HCT116 (cell line): ENCODE measurements at regions not wholly inside any gene's neighbourhood (a gene's known extent, or its start where the extent isn't known, plus 50 kb on each side); places are given as distances from the start of the nearest gene placed in this dataset.

ENCODE experiments used
- ATAC-seq: fragments of 200-7000 bp; cut with Tn5 transposase; 2 replicates; pipeline ENCODE4 v1.9.1; 2020; ENCODE audit warnings: mild to moderate bottlenecking, moderate library complexity
- BruUV-seq: library from RNA; stranded (reverse); fragments of 400-500 nt; replicated peaks from 2 replicates; lab custom pipeline; 2021; lab: Mats Ljungman, UMichigan
- CTCF ChIA-PET: fragments of 300-600 bp; sonication (Branson Sonifier 250); formaldehyde crosslinking; loops from one replicate; lab custom pipeline; 2021; ENCODE audit warnings: antibody characterized with exemption; lab: Charles Lee
- POLR2A ChIA-PET: fragments of 300-600, 350-600 bp; sonication (Branson Sonifier 250); formaldehyde crosslinking; loops from one replicate; lab custom pipeline; 2021; ENCODE audit warnings: antibody characterized with exemption; lab: Charles Lee
- RAD21 ChIA-PET, 2 experiments: fragments of 300-600 bp; sonication (Branson Sonifier 250); formaldehyde crosslinking; loops; one replicate each; lab custom pipeline; 2023; ENCODE audit warnings: low total read pairs in 2 of 2; ENCODE audit not compliant: uncharacterized antibody in 2 of 2, unreplicated experiment in 2 of 2, low non-redundant PET in 1 of 2; lab: Charles Lee
- DNase-seq: peaks from one replicate; pipeline ENCODE4 v3.0.0-alpha.2; 2010; ENCODE audit warnings: low read depth, low spot score
- H2AFZ ChIP-seq: fragments of 200-600 bp; shearing (Covaris generic), sonication (generic); 2 replicates; pipeline ENCODE4 v1.6.1; 2017; ENCODE audit warnings: low read depth, mixed run types, mixed read lengths, antibody characterized with exemption, low read length; ENCODE audit not compliant: poor library complexity, severe bottlenecking
- H3K27ac ChIP-seq: 2 replicates; pipeline ENCODE4 v1.5.1; 2012; ENCODE audit warnings: low read depth, low read length
- H3K27me3 ChIP-seq: fragments of 200-600 bp; sonication (generic); 2 replicates; pipeline ENCODE4 v1.6.1; 2016; ENCODE audit warnings: mixed run types, low read length, mixed read lengths; ENCODE audit not compliant: insufficient read depth
- H3K36me3 ChIP-seq, 2 experiments: fragments of 200-500 bp in 1 of 2; fragments of 200-600 bp in 1 of 2; sonication (Bioruptor generic) in 1 of 2; sonication (generic) in 1 of 2; 2 replicates each; pipeline versions ENCODE4 v1.5.1 to v1.6.1; 2014 to 2016; ENCODE audit warnings: low read length in 2 of 2, inconsistent platforms in 1 of 2, mixed read lengths in 1 of 2, mixed run types in 1 of 2; ENCODE audit not compliant: insufficient read depth in 2 of 2, control insufficient read depth in 1 of 2
- H3K4me1 ChIP-seq, 2 experiments: fragments of 200-600 bp in 1 of 2; sonication (generic) in 1 of 2; 2 replicates each; pipeline versions ENCODE4 v1.5.1 to v1.6.1; 2012 to 2017; ENCODE audit warnings: low read length in 2 of 2, inconsistent platforms in 1 of 2, mild to moderate bottlenecking in 1 of 2, mixed read lengths in 1 of 2, mixed run types in 1 of 2, moderate library complexity in 1 of 2; ENCODE audit not compliant: insufficient read depth in 2 of 2, control insufficient read depth in 1 of 2
- H3K4me2 ChIP-seq: fragments of 200-600 bp; sonication (generic); 2 replicates; pipeline ENCODE4 v1.6.1; 2017; ENCODE audit warnings: mixed run types, low read length, mixed read lengths
- H3K4me3 ChIP-seq, 2 experiments: fragments of 200-600 bp in 1 of 2; sonication (generic) in 1 of 2; replicated peaks in 1 of 2; 2 replicates each; pipeline ENCODE4 v1.5.1; 2011 to 2016; ENCODE audit warnings: low read length in 2 of 2, control low read depth in 1 of 2, low read depth in 1 of 2, mild to moderate bottlenecking in 1 of 2, mixed read lengths in 1 of 2, mixed run types in 1 of 2
- H3K79me2 ChIP-seq: fragments of 200-600 bp; sonication (generic); 2 replicates; pipeline ENCODE4 v1.6.1; 2017; ENCODE audit warnings: mild to moderate bottlenecking, mixed run types, low read length, moderate library complexity, mixed read lengths; ENCODE audit not compliant: insufficient read depth
- H3K9ac ChIP-seq: fragments of 200-600 bp; sonication (generic); 2 replicates; pipeline ENCODE4 v1.6.1; 2016; ENCODE audit warnings: low read length, mixed read lengths
- H3K9me2 ChIP-seq: fragments of 200-600 bp; sonication (generic), shearing (Covaris generic); 2 replicates; pipeline ENCODE4 v1.6.1; 2017; ENCODE audit warnings: mixed run types, mild to moderate bottlenecking, moderate library complexity; ENCODE audit not compliant: insufficient read depth
- H3K9me3 ChIP-seq, 2 experiments: fragments of 200-500 bp in 1 of 2; fragments of 200-600 bp in 1 of 2; sonication (Bioruptor generic) in 1 of 2; sonication (generic) in 1 of 2; 2 replicates each; pipeline ENCODE4 v1.6.1; 2014 to 2017; ENCODE audit warnings: low read length in 2 of 2, mixed read lengths in 2 of 2, inconsistent platforms in 1 of 2, low read depth in 1 of 2, mild to moderate bottlenecking in 1 of 2, mixed run types in 1 of 2, moderate library complexity in 1 of 2; ENCODE audit not compliant: control insufficient read depth in 1 of 2, insufficient read depth in 1 of 2
- H4K20me1 ChIP-seq: fragments of 200-600 bp; sonication (generic), shearing (Covaris generic); 2 replicates; pipeline ENCODE4 v1.6.1; 2017; ENCODE audit warnings: mixed run types, mild to moderate bottlenecking, moderate library complexity; ENCODE audit not compliant: insufficient read depth
- YY1 ChIP-seq: IDR thresholded peaks from 2 replicates; pipeline ENCODE4 v1.6.1; 2011; ENCODE audit warnings: low read length, low read depth, moderate library complexity, mild to moderate bottlenecking; ENCODE audit not compliant: insufficient replicate concordance; ENCODE audit errors: extremely low read depth
- ZNF274 ChIP-seq: fragments of 200-500 bp; sonication (Bioruptor generic); IDR thresholded peaks from 2 replicates; pipeline ENCODE4 v1.6.1; 2014; ENCODE audit warnings: mild to moderate bottlenecking, low read depth, low read length, inconsistent platforms
- intact Hi-C: fragments of 100-400 bp; cut with micrococcal nuclease; formaldehyde crosslinking; loops from 2 replicates; pipeline ENCODE4 v1.10.0; 2022

DNA sequence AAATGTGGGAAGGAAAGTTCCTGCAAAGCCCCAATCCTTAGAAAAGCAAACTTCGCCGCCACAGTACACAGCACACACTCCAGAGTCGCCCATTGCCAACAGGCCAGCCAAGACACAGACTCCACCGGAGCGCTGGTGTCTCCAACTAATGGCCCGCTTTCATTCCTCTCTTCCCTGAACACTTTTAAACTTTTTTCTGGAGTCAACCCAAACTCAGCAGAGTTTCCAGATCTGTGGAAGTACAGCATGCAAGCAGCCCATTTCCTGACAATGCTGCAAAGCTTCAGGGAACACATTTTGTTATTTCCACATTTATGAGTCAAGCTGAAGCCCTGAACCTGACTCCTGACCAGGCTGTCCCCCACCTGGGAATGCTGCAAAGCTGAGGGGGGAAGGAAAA is 351.9 kb downstream of the NFIB start:
- no peak for TF ChIP-seq YY1
- Histone ChIP-seq H2AFZ (no peak overlapping the region), H3K9me3 (peaks cover 0 to 5% of the 10 kb centered on the region in 2 experiments; a peak in 1 of 4 replicates), H3K27me3 (0 out of 2 replicates have a peak, but pooled peaks cover 5% of the 10 kb centered on the region), H3K4me3 (no peak overlapping the region), H4K20me1 (no peaks in the 10 kb centered on the region), H3K4me2 (no peak overlapping the region), H3K27ac (no peak overlapping the region), H3K9me2 (no peaks in the 10 kb centered on the region), H3K36me3 (no peaks in the 10 kb centered on the region), H3K4me1 (no peaks in the 10 kb centered on the region), H3K79me2 (no peaks in the 10 kb centered on the region), H3K9ac (no peak overlapping the region)
- RAD21 ChIA-PET, result no interaction called here
- CTCF ChIA-PET, result no interaction called here
- no TSS peak for BruUV-seq
- intact Hi-C loops, result no loop called here
- DNase-seq (no peak), ATAC-seq (no peak)
- POLR2A ChIA-PET, result no interaction called here

DNA sequence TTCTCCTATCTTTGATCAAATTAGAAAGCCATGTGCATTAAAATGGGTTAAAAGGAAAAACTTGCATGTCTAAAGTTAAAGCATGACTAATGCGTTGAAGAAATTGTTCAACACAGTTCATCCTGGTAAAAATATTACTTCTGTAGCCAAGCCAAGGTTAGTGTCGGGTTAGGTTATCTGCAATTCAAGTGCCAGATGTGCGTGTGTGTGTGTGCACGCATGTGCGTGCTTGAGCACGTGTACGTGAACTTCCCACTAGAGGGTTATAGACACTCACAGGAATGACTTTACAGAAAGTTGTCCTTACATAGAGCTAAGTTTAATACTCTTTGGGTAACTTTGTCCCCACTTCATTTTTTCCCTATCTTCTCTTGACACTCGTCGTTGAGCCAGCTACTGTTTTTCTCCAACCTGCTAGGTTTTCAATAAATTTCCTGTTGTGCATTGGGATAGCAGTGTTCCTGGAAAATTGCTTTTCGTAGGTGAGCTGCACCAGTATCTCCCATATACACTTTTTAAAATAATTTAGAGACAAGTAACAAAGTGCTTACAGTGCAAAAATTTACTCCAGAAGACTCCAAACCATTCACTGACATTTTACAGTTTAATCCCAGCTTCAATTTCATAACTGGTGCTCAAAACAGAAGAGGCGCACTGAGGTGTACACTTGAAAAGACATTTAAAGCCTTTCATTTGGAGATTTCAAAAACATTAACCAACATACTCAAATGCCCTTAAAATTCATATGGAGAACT is 353.8 kb downstream of the NFIB start:
- Histone ChIP-seq H3K4me2 (no peak overlapping the region), H3K27ac (no peak overlapping the region), H3K36me3 (no peaks in the 10 kb centered on the region), H3K4me1 (no peaks in the 10 kb centered on the region), H3K79me2 (no peaks in the 10 kb centered on the region), H4K20me1 (no peaks in the 10 kb centered on the region), H3K4me3 (no peak overlapping the region), H2AFZ (no peak overlapping the region), H3K9ac (no peak overlapping the region), H3K9me3 (peaks cover 0 to 5% of the 10 kb centered on the region in 2 experiments; a peak in 1 of 4 replicates), H3K9me2 (no peaks in the 10 kb centered on the region), H3K27me3 (0 out of 2 replicates have a peak, but pooled peaks cover 5% of the 10 kb centered on the region)
- POLR2A ChIA-PET, result no interaction called here
- DNase-seq (no peak), ATAC-seq (no peak)
- no TSS peak for BruUV-seq
- RAD21 ChIA-PET, result no interaction called here
- intact Hi-C loops, result no loop called here
- CTCF ChIA-PET, result no interaction called here
- no peak for TF ChIP-seq ZNF274
